Osteocyte (in vitro differentiated cells): ENCODE measurements at regions not wholly inside any gene's neighbourhood (a gene's known extent, or its start where the extent isn't known, plus 50 kb on each side); places are given as distances from the start of the nearest gene placed in this dataset.

ENCODE experiments used
- DNase-seq: peaks from one replicate; pipeline ENCODE4 v3.0.0; 2021; ENCODE audit warnings: mixed read lengths; ENCODE audit not compliant: unreplicated experiment; ENCODE audit errors: extremely low spot score
- H3K27ac Mint-ChIP-seq: one replicate; pipeline ENCODE4 v1.8.0; 2021; ENCODE audit warnings: mild to moderate bottlenecking, mixed read lengths; ENCODE audit not compliant: unreplicated experiment
- H3K27me3 Mint-ChIP-seq: one replicate; pipeline ENCODE4 v1.8.0; 2021; ENCODE audit warnings: mixed read lengths; ENCODE audit not compliant: unreplicated experiment
- H3K36me3 Mint-ChIP-seq: one replicate; pipeline ENCODE4 v1.8.0; 2021; ENCODE audit warnings: mixed read lengths; ENCODE audit not compliant: unreplicated experiment
- H3K4me1 Mint-ChIP-seq: one replicate; pipeline ENCODE4 v1.8.0; 2021; ENCODE audit warnings: mixed read lengths; ENCODE audit not compliant: unreplicated experiment
- H3K4me3 Mint-ChIP-seq: one replicate; pipeline ENCODE4 v1.8.0; 2021; ENCODE audit warnings: mild to moderate bottlenecking, moderate library complexity, mixed read lengths; ENCODE audit not compliant: unreplicated experiment
- H3K9me3 Mint-ChIP-seq: one replicate; pipeline ENCODE4 v1.8.0; 2021; ENCODE audit warnings: mixed read lengths; ENCODE audit not compliant: unreplicated experiment
- TF ChIP-seq, protein P1 (sequence below): fragments of 200-600 bp; sonication (generic); IDR thresholded peaks from 2 replicates; pipeline ENCODE4 v1.5.0; 2021; ENCODE audit warnings: antibody characterized with exemption, mild to moderate bottlenecking, moderate library complexity

DNA sequence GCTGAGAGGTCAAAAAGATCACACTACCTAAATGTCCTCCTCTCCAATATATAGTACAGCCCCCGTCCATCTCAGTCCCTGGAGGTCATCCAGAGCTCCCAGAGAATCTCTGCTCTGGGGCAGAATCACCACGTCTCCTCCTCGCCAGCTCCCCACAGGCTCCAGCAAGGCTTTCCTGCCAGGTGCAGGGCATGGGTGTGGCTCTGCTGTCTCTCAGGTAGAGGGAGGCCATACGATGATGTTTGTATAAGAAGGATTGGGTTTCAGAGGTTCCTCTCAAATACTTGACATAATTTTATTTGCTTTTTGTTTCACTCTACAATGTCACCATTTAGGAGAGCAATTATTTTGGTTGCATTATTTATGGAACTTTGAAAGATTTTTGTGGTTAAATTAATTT, 98.3 kb upstream of the PRSS58 start:
- Mint-ChIP-seq H3K27me3 (peaks cover 23% of the 10 kb centered on the region), H3K36me3 (no peaks in the 10 kb centered on the region), H3K9me3 (no peaks in the 10 kb centered on the region), H3K4me1 (peaks cover 3% of the 10 kb centered on the region), H3K27ac (no peak overlapping the region), H3K4me3 (no peak overlapping the region)
- no peak for DNase-seq
- TF ChIP-seq, protein P1, sequence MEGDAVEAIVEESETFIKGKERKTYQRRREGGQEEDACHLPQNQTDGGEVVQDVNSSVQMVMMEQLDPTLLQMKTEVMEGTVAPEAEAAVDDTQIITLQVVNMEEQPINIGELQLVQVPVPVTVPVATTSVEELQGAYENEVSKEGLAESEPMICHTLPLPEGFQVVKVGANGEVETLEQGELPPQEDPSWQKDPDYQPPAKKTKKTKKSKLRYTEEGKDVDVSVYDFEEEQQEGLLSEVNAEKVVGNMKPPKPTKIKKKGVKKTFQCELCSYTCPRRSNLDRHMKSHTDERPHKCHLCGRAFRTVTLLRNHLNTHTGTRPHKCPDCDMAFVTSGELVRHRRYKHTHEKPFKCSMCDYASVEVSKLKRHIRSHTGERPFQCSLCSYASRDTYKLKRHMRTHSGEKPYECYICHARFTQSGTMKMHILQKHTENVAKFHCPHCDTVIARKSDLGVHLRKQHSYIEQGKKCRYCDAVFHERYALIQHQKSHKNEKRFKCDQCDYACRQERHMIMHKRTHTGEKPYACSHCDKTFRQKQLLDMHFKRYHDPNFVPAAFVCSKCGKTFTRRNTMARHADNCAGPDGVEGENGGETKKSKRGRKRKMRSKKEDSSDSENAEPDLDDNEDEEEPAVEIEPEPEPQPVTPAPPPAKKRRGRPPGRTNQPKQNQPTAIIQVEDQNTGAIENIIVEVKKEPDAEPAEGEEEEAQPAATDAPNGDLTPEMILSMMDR = no peak

DNA sequence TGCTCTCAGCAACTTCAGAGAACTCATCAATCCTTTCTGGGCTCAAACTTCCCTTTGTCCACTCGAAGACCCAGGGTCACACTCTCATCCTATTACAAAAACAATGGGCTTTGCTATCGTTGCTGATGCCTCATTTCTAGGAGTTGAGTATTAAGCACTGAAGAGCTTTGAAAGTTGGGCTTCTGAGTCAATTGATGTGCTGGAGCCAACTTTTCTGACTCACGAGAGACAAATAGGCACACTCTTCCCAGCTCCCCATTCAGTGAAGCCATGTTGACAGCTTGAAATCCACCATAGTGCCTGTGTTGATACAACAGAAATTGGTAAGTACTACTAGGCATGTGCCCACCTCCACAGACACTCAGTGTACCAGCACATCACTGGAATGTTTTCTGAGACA, 97.5 kb upstream of the PRSS58 start:
- H3K27me3 Mint-ChIP-seq = peaks cover 26% of the 10 kb centered on the region
- H3K27ac Mint-ChIP-seq = no peak overlapping the region
- no peak for DNase-seq
- no peak overlapping the region for H3K4me3 Mint-ChIP-seq
- H3K4me1 Mint-ChIP-seq = peaks cover 3% of the 10 kb centered on the region
- TF ChIP-seq, protein P1 = no peak
- no peaks in the 10 kb centered on the region for H3K36me3 Mint-ChIP-seq
- H3K9me3 Mint-ChIP-seq = no peaks in the 10 kb centered on the region

DNA sequence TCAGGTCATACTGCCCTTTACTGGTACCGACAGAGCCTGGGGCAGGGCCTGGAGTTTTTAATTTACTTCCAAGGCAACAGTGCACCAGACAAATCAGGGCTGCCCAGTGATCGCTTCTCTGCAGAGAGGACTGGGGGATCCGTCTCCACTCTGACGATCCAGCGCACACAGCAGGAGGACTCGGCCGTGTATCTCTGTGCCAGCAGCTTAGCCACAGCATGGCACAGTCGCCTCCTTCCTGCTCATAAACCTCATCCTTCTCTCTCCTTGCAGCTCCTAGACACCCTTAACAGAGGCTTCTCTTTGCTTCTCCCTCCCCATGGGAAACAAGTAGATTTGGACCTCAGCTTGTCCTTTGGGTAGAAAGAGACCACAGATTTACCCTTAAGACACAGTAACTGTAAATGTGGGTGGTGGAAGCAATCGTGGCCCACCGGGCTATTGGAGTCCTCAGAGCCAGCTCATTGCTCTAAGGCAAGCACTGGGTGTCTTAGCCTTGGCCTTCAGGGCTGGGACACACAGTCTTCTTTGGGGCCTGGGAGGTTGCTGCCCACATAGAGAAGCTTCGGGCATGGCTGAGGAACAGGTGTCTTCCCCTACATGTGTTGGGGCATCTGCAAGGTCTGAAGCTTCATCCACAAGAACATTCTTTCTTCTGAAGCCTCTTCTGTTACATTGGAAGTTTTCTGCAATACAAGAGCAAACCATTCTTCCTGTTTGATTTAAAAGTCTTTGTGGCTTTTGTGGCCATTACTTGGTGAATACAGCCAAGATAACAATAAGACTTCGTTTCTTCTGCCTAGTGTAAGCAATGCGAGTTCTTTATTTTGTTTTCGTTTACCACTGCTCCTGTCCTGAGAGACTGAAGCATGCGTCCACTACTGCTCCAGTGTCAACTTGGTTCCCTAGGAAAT, 95.5 kb upstream of the PRSS58 start:
- Mint-ChIP-seq H3K27me3 (peaks cover 24% of the 10 kb centered on the region), H3K36me3 (no peaks in the 10 kb centered on the region), H3K4me1 (peaks cover 3% of the 10 kb centered on the region), H3K9me3 (no peaks in the 10 kb centered on the region), H3K4me3 (no peak overlapping the region), H3K27ac (no peak overlapping the region)
- DNase-seq = no peak
- TF ChIP-seq, protein P1 = no peak

DNA sequence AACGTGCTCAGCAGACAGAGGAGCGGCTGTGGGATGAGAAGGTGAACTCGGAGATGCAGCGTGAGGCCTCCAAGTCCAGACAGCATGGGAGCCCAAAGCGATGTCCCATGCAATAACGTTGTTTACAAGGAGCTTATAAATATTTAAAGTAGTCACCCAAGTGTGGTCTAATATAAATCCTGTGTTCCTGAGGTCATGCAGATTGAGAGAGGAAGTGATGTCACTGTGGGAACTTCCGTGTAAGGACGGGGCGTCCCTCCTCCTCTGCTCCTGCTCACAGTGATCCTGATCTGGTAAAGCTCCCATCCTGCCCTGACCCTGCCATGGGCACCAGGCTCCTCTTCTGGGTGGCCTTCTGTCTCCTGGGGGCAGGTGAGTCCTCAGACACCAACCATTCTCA, 94.7 kb upstream of the PRSS58 start:
- Mint-ChIP-seq H3K27ac (no peak overlapping the region), H3K27me3 (peaks cover 24% of the 10 kb centered on the region), H3K4me3 (no peak overlapping the region), H3K36me3 (no peaks in the 10 kb centered on the region), H3K9me3 (no peaks in the 10 kb centered on the region), H3K4me1 (peaks cover under 1% of the 10 kb centered on the region)
- TF ChIP-seq, protein P1 = no peak
- DNase-seq = no peak

DNA sequence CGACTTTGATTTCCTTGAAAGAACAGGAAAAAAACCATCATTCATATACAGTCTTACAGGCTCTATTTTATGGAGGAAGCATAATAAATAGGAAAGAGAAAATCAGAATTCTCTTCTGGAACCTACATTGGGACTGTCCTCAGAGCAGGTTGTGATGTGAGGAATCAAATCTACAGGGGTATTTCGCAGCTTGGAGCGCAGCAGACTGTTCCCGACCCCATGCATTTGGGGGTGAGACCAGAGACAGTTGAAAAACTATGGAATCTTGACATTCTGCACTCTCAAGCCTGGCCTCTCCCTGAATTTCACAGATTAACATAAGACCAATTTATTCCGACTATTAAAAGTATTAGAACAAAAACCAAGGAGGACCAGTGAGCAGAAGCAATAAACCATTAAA, 93.3 kb upstream of the PRSS58 start:
- Mint-ChIP-seq H3K36me3 (no peaks in the 10 kb centered on the region), H3K4me1 (no peaks in the 10 kb centered on the region), H3K4me3 (no peak overlapping the region), H3K27me3 (peaks cover 27% of the 10 kb centered on the region), H3K9me3 (no peaks in the 10 kb centered on the region), H3K27ac (no peak overlapping the region)
- no peak for DNase-seq
- TF ChIP-seq, protein P1 = no peak
